SJSA1 (cell line): ENCODE measurements at regions not wholly inside any gene's neighbourhood (a gene's known extent, or its start where the extent isn't known, plus 50 kb on each side); places are given as distances from the start of the nearest gene placed in this dataset.

Experiments used
- DNase-seq, 2 experiments: peaks; one replicate each; pipeline ENCODE4 v3.0.0-alpha.2; 2015 to 2020; ENCODE audit warnings: low spot score in 2 of 2, low read depth in 1 of 2
- H3K27ac ChIP-seq: fragments of 250-450 bp; sonication (Bioruptor Pico); 2 replicates; pipeline ENCODE4 v1.5.1; 2020; ENCODE audit warnings: mild to moderate bottlenecking, moderate library complexity
- H3K27me3 ChIP-seq: fragments of 250-450 bp; sonication (Bioruptor Pico); replicated peaks from 2 replicates; pipeline ENCODE4 v1.5.1; 2020; ENCODE audit warnings: mild to moderate bottlenecking, moderate library complexity
- H3K36me3 ChIP-seq: fragments of 250-450 bp; sonication (Bioruptor Pico); 2 replicates; pipeline ENCODE4 v1.5.1; 2020; ENCODE audit warnings: mild to moderate bottlenecking
- H3K4me1 ChIP-seq: fragments of 250-450 bp; sonication (Bioruptor Pico); replicated peaks from 2 replicates; pipeline ENCODE4 v1.6.1; 2021; ENCODE audit warnings: mild to moderate bottlenecking
- H3K4me3 ChIP-seq: fragments of 250-450 bp; sonication (Bioruptor Pico); 2 replicates; pipeline ENCODE4 v1.5.1; 2020; ENCODE audit warnings: mild to moderate bottlenecking
- H3K9me3 ChIP-seq: fragments of 250-450 bp; sonication (Bioruptor Pico); replicated peaks from 2 replicates; pipeline ENCODE4 v1.5.1; 2020; ENCODE audit warnings: mild to moderate bottlenecking

DNA sequence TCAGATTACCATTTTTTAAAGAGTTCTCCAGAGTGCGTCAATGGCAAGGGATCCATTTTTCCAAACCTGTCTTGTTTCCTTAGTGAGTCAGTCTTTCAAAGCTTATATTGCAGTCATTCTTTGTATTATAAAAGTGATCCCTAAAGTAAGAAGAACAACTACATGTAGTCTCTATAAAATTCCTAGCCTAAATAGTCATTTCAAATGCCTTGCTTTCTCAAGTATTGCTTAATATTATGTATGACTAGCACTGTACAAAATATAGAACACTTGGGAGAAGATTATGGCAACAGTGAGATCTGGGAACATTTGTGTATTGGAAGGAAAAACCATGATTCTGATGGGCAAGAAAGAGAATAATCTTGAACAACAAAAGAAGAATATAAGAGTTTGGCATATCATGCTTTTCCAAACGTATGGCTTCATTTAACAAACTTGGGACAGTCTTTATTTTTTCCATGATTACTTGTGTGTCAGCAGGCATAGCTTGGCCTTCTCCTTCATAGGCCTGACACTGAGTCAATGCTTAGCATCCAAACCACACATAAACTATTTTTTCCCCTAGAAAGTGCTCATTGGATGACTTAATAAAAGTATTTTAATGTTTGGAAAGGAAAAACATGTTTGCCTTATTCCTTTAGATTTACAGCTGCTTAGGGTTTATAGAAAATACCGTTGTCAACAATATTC is 547.4 kb downstream of the LTN1 start:
- no peaks in the 10 kb centered on the region for H3K4me1 ChIP-seq
- no peak overlapping the region for H3K4me3 ChIP-seq
- no peaks in the 10 kb centered on the region for H3K27me3 ChIP-seq
- H3K9me3 ChIP-seq = no peaks in the 10 kb centered on the region
- no peak overlapping the region for H3K27ac ChIP-seq
- DNase-seq = no peak
- H3K36me3 ChIP-seq = no peaks in the 10 kb centered on the region

- Histone ChIP-seq H3K9me3 (no peaks in the 10 kb centered on the region), H3K27ac (no peak overlapping the region), H3K4me1 (no peaks in the 10 kb centered on the region), H3K27me3 (no peaks in the 10 kb centered on the region), H3K36me3 (no peaks in the 10 kb centered on the region), H3K4me3 (no peak overlapping the region)
- DNase-seq = no peak
Measured at GRCh38 chr21:28444557-28444956, 548.1 kb downstream of the LTN1 start.

DNA sequence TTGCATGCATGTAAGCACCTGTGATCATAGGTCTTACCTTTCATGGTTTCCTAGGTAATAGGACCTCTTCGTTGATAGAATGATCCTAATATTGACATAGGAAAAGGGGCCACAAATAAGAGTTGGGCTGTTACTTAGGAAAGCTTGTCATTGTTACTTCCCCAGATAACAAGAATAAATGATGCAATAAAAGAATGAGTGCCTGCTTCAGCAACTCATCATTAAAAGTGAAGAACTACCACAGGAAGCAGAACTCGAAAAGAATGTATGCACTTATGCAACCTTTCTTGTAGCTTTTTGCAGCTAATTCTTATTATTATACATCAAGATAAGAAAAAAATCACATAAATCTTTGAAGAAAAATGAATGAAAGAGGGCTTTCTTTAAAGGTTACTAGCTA is 548.6 kb downstream of the LTN1 start:
- Histone ChIP-seq H3K36me3 (no peaks in the 10 kb centered on the region), H3K4me3 (no peak overlapping the region), H3K27ac (no peak overlapping the region), H3K4me1 (no peaks in the 10 kb centered on the region), H3K9me3 (no peaks in the 10 kb centered on the region), H3K27me3 (no peaks in the 10 kb centered on the region)
- DNase-seq = no peak

DNA sequence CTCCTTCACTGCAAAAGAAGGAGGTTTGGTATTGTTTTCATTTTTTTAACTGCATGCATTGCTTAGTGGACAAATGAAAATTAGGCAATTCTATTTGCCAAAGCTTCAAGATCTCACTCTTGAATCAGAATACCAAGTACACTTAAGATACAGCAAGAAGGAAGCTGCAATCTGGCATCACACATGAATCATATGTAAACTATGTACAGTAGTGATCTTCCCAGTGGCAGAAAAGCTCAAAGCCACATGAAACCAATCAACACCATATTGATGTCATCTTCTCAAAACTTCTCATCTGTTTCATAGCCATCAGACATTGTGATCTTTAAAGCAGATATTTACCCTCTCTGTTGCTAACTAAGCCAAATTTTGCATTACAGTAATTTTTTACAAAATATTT is 550.1 kb downstream of the LTN1 start:
- no peak for DNase-seq
- no peak overlapping the region for H3K27ac ChIP-seq

GRCh38 chr21:28442085-28442484 is 550.6 kb downstream of the LTN1 start:
- Histone ChIP-seq H3K9me3 (no peaks in the 10 kb centered on the region), H3K27me3 (no peaks in the 10 kb centered on the region), H3K4me3 (no peak overlapping the region), H3K36me3 (no peaks in the 10 kb centered on the region), H3K4me1 (no peaks in the 10 kb centered on the region), H3K27ac (no peak overlapping the region)
- DNase-seq = no peak

More for the DNA sequence above, 550.1 kb downstream of the LTN1 start:
- Histone ChIP-seq H3K27me3 (no peaks in the 10 kb centered on the region), H3K9me3 (no peaks in the 10 kb centered on the region), H3K4me3 (no peak overlapping the region), H3K36me3 (no peaks in the 10 kb centered on the region), H3K4me1 (no peaks in the 10 kb centered on the region)

GRCh38 chr21:28439788-28440187 is 552.9 kb downstream of the LTN1 start:
- no peak for DNase-seq
- Histone ChIP-seq H3K4me3 (no peak overlapping the region), H3K36me3 (no peaks in the 10 kb centered on the region), H3K4me1 (no peaks in the 10 kb centered on the region), H3K9me3 (no peaks in the 10 kb centered on the region), H3K27me3 (no peaks in the 10 kb centered on the region), H3K27ac (no peak overlapping the region)

DNA sequence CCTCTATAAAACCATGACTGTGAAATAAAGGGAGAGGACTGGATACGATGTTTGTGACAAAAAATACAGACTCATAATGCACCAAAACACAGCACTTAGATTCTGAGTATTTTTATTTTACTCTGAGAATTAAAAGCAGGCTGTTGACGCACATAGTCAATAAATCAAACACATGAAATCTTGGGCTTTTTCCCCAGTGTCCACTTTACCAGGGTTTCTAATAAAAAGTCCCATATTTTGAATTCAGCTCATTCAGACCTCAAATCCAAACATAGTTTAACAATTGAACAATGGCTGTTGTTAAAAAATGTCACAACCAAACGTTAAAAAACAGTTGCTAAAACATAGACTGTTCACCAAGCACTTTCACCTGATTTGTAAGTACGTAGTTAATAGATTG is 553.4 kb downstream of the LTN1 start:
- H3K27ac ChIP-seq = no peak overlapping the region
- H3K4me3 ChIP-seq = no peak overlapping the region
- H3K4me1 ChIP-seq = no peaks in the 10 kb centered on the region
- no peaks in the 10 kb centered on the region for H3K27me3 ChIP-seq
- DNase-seq = no peak
- H3K36me3 ChIP-seq = no peaks in the 10 kb centered on the region
- H3K9me3 ChIP-seq = no peaks in the 10 kb centered on the region

DNA sequence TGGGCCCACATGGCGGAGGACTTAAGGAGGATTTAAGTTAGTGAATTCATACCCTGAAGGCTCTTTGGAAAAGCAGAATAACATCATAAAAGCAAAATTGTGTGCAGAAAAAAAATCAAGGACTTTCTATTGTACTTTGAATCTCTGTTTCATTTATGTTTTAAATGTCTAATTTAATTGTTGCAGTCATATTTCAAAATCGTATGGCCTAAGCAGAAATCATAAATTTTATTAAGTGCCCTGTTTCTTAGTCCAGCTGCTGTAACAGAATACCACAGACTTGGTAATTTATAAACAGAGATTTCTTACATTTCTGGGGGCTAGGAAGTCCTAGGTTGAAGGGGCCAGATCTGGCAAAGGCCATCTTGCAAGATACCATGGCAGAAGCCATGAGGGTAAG is 555.6 kb downstream of the LTN1 start:
- Histone ChIP-seq H3K9me3 (no peaks in the 10 kb centered on the region), H3K36me3 (no peaks in the 10 kb centered on the region), H3K27me3 (no peaks in the 10 kb centered on the region), H3K4me3 (no peak overlapping the region), H3K27ac (no peak overlapping the region), H3K4me1 (no peaks in the 10 kb centered on the region)
- DNase-seq = no peak

GRCh38 chr21:28436286-28436932 is 556.3 kb downstream of the LTN1 start:
- Histone ChIP-seq H3K9me3 (no peaks in the 10 kb centered on the region), H3K4me3 (no peak overlapping the region), H3K27me3 (no peaks in the 10 kb centered on the region), H3K4me1 (no peaks in the 10 kb centered on the region), H3K27ac (no peak overlapping the region), H3K36me3 (no peaks in the 10 kb centered on the region)
- no peak for DNase-seq

DNA sequence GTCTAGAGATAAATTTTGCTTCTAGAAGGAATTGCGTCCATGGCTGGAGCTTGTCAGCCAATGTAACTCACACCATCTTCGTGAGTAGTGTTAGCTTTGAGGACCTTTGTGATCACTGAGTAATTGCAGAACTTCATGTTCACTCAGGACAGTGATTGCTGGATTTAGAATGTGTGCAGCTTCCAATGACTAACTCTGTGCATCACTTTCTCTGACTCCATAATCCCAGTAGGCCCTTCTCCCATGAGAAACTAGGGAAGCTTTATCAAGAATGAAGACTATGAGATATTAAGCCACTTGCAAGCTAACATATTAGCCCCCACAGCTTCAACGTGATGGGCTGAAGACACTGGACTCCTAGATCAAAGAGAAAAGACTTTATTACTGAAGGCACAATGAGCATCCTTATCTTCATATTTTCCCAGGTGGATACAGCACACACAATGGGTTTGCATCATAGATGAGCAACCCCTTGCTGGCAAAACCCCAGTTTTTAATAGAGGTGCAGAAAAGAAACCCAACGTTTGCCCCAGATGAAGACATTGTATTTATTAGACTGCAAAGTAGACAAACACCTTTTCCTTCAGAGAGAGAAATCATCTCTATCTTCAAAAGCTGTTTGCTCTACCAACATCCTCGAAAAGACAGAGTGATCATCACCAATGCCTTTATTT is 561.0 kb downstream of the LTN1 start:
- H3K4me3 ChIP-seq = no peak overlapping the region
- H3K36me3 ChIP-seq = no peaks in the 10 kb centered on the region
- no peaks in the 10 kb centered on the region for H3K27me3 ChIP-seq
- no peak overlapping the region for H3K27ac ChIP-seq
- 0 out of 2 replicates have a peak, but pooled peaks cover 4% of the 10 kb centered on the region for H3K4me1 ChIP-seq
- DNase-seq = no peak
- no peaks in the 10 kb centered on the region for H3K9me3 ChIP-seq

GRCh38 chr21:28431022-28431421 is 561.7 kb downstream of the LTN1 start:
- H3K9me3 ChIP-seq = no peaks in the 10 kb centered on the region
- H3K4me3 ChIP-seq = no peak overlapping the region
- H3K27me3 ChIP-seq = no peaks in the 10 kb centered on the region
- DNase-seq = no peak
- no peak overlapping the region for H3K27ac ChIP-seq
- no peaks in the 10 kb centered on the region for H3K36me3 ChIP-seq
- H3K4me1 ChIP-seq = 0 out of 2 replicates have a peak, but pooled peaks cover 4% of the 10 kb centered on the region

DNA sequence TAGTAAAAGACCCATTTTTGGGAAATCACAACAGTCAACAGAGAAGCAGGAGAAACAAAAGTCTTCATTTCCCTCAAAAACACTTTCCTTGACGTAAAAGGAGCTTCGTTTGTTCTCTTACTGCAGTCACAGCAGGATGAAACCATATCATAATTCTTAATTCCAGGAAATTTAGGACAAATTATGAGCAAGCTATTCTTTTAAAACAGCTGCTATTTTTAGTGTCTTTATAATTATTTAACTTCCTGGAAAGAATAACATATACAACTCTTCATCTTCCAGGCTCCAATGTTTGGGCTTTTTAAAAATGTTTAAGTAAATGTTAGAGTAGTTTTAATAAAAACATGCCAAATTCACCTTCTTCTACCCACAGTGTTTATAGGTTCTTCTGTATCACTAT is 563.5 kb downstream of the LTN1 start:
- no peak overlapping the region for H3K4me3 ChIP-seq
- no peaks in the 10 kb centered on the region; the same call in 1 of the 2 replicates for H3K27me3 ChIP-seq
- no peak for DNase-seq
- no peaks in the 10 kb centered on the region for H3K9me3 ChIP-seq
- H3K4me1 ChIP-seq = 0 out of 2 replicates have a peak, but pooled peaks cover 4% of the 10 kb centered on the region
- H3K27ac ChIP-seq = no peak overlapping the region
- H3K36me3 ChIP-seq = no peaks in the 10 kb centered on the region

DNA sequence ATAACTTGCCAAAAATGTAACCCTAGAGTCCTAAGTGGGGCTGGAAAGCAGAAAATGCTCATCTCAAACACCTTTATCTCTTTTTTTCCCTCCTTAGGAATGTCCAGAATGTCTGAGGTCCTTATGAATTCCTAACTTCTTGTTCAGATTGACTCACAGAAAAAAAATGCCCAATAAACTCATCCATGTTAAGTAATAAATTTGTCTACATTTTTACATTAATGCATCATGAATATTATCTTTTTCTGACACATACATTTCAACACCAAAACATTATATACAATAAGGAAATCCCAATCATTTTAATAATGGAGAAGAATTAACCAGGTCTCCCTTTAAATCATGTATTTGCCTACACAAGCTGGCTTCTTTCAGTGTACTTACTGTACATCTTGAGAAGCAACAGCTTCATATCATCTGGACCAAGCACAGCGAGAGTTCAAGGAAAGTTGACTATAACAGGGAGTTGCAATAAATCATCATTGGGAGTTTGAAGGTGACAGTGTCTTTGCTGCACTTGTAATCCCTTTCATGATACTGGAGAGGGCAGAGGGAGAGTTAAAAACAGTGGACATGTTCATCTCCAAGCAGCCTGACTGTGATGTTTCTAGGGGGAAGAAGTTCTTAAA is 565.2 kb downstream of the LTN1 start:
- H3K4me3 ChIP-seq = no peak overlapping the region
- H3K27me3 ChIP-seq = no peaks in the 10 kb centered on the region; the same call in 1 of the 2 replicates
- H3K4me1 ChIP-seq = 0 out of 2 replicates have a peak, but pooled peaks cover 4% of the 10 kb centered on the region
- H3K9me3 ChIP-seq = no peaks in the 10 kb centered on the region
- H3K36me3 ChIP-seq = no peaks in the 10 kb centered on the region
- no peak overlapping the region for H3K27ac ChIP-seq
- no peak for DNase-seq

DNA sequence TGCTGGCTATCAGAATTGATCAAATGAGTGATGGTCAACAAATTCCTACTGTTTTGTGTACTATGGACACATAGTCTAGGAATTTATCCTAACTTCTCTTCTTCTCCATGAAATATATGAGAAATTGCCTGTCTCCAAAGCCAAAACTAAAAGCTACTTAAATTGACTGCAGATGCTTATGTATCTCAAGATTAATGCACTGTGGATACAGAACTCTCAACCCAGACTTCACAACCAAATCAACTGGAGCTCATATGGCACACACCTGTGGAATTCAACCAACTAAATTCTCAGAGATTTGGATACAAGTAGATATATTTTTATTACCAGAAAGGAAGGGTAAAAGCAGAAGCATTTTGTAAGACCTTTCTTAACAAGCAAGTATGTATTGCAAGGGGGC is 566.1 kb downstream of the LTN1 start:
- DNase-seq = no peak
- 0 out of 2 replicates have a peak, but pooled peaks cover 4% of the 10 kb centered on the region for H3K4me1 ChIP-seq
- H3K27me3 ChIP-seq = no peaks in the 10 kb centered on the region; the same call in 1 of the 2 replicates
- no peaks in the 10 kb centered on the region for H3K9me3 ChIP-seq
- H3K4me3 ChIP-seq = no peak overlapping the region
- H3K36me3 ChIP-seq = no peaks in the 10 kb centered on the region
- no peak overlapping the region for H3K27ac ChIP-seq
